Esophagus muscularis mucosa (tissue), 4 donors: ENCODE measurements at regions not wholly inside any gene's neighbourhood (a gene's known extent, or its start where the extent isn't known, plus 50 kb on each side); places are given as distances from the start of the nearest gene placed in this dataset.

Experiments used
- DNase-seq: peaks from one replicate; pipeline ENCODE4 v3.0.0-alpha.2; 2017; ENCODE audit errors: extremely low spot score
- H3K27ac ChIP-seq, 4 donors: fragments of 200-600 bp; sonication (generic); replicated peaks in 1 of 4; 1 replicate in 3 of 4; 2 replicates in 1 of 4; pipeline ENCODE4 v1.5.1; 2016 to 2019; ENCODE audit warnings: mild to moderate bottlenecking in 1 of 4
- H3K27me3 ChIP-seq, 4 donors: fragments of 200-600 bp; sonication (generic); one replicate each; pipeline versions ENCODE4 v1.5.1 to v1.6.0; 2016 to 2019
- H3K36me3 ChIP-seq, 4 donors: fragments of 200-600 bp; sonication (generic); one replicate each; pipeline ENCODE4 v1.5.1; 2016 to 2019
- H3K4me1 ChIP-seq, 4 donors: fragments of 200-600 bp; sonication (generic); one replicate each; pipeline ENCODE4 v1.5.1; 2016 to 2019
- H3K4me3 ChIP-seq, 4 donors: fragments of 200-600 bp; sonication (generic); 1 replicate in 2 of 4; 2 replicates in 2 of 4; pipeline ENCODE4 v1.5.1; 2016 to 2019; ENCODE audit warnings: mild to moderate bottlenecking in 4 of 4, moderate library complexity in 1 of 4
- H3K9me3 ChIP-seq, 4 donors: fragments of 200-600 bp; sonication (generic); 1 replicate in 3 of 4; 2 replicates in 1 of 4; pipeline ENCODE4 v1.5.1; 2016 to 2019
- EP300 ChIP-seq: sonication (generic); formaldehyde crosslinking; IDR thresholded peaks from one replicate; pipeline ENCODE4 v1.6.1; 2017; ENCODE audit warnings: antibody characterized with exemption
- POLR2A ChIP-seq: fragments of 450-650 bp; IDR thresholded peaks from one replicate; pipeline ENCODE4 v1.6.1; 2017; ENCODE audit warnings: antibody characterized with exemption, moderate library complexity, mild to moderate bottlenecking, low read depth
- POLR2AphosphoS5 ChIP-seq, 2 donors: sonication (generic); formaldehyde crosslinking; IDR thresholded peaks; one replicate each; pipeline ENCODE4 v1.6.1; 2017; ENCODE audit warnings: antibody characterized with exemption in 2 of 2
- WGBS: methylation state at CpG from one replicate; pipeline ENCODE4 v1.1.5; 2018; 5-methylcytosine and 5-hydroxymethylcytosine counted together
- intact Hi-C: fragments of 100-400 bp; cut with DNase I; formaldehyde crosslinking; loops from one replicate; pipeline ENCODE4 v1.15.1; 2023
- TF ChIP-seq, protein P1 (sequence below), 3 experiments: fragments of 200-600 bp in 2 of 3; fragments of 450-650 bp in 1 of 3; sonication (generic) in 2 of 3; IDR thresholded peaks; one replicate each; pipeline ENCODE4 v1.5.1; 2017 to 2019; ENCODE audit warnings: antibody characterized with exemption in 3 of 3, mild to moderate bottlenecking in 2 of 3, moderate library complexity in 1 of 3

- H3K27me3 ChIP-seq: no peaks in the 10 kb centered on the region
- TF ChIP-seq, protein P1, sequence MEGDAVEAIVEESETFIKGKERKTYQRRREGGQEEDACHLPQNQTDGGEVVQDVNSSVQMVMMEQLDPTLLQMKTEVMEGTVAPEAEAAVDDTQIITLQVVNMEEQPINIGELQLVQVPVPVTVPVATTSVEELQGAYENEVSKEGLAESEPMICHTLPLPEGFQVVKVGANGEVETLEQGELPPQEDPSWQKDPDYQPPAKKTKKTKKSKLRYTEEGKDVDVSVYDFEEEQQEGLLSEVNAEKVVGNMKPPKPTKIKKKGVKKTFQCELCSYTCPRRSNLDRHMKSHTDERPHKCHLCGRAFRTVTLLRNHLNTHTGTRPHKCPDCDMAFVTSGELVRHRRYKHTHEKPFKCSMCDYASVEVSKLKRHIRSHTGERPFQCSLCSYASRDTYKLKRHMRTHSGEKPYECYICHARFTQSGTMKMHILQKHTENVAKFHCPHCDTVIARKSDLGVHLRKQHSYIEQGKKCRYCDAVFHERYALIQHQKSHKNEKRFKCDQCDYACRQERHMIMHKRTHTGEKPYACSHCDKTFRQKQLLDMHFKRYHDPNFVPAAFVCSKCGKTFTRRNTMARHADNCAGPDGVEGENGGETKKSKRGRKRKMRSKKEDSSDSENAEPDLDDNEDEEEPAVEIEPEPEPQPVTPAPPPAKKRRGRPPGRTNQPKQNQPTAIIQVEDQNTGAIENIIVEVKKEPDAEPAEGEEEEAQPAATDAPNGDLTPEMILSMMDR (IDR thresholded peaks at IDR 0.05): no peak
- no peak for TF ChIP-seq POLR2AphosphoS5 (IDR thresholded peaks at IDR 0.05)
- no peak for TF ChIP-seq POLR2A
- TF ChIP-seq EP300: no peak
- no peak overlapping the region for H3K4me3 ChIP-seq
- H3K27ac ChIP-seq: no peak overlapping the region
- H3K4me1 ChIP-seq: no peaks in the 10 kb centered on the region
- DNase-seq: no peak
- intact Hi-C loops: no loop called here
- WGBS: 97% methylated on average over 2 of the region's 2 CpGs
- H3K36me3 ChIP-seq: no peaks in the 10 kb centered on the region
- no peaks in the 10 kb centered on the region for H3K9me3 ChIP-seq
These were observed 432.3 kb downstream of the DHX35 start for GRCh38 chr20:39394461-39394860.

DNA sequence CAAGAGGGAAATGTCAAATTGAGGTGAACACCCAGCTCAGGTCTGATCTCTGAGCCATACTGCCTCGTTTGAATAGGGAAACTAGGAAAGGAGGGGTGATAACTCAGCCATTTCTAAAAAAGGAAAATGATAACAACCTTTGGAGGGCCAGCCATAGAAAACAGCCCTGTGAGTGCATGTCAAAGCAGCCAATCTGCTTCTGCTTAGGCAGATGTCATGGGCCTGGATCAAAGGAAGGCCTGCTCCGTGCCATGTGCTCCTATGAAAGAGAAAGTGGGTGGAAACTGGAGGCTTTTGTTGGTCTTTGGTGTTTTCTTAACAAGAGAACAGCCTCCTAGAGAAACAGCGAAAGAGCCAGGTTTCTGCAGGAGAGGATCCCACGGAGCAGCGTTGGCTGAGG, 428.0 kb downstream of the DHX35 start:
- H3K36me3 ChIP-seq: no peaks in the 10 kb centered on the region
- no peaks in the 10 kb centered on the region for H3K4me1 ChIP-seq
- WGBS: 84% methylated on average over 5 of the region's 5 CpGs
- no peak overlapping the region for H3K4me3 ChIP-seq
- DNase-seq: no peak
- H3K27ac ChIP-seq: no peak overlapping the region
- H3K27me3 ChIP-seq: no peaks in the 10 kb centered on the region
- no peaks in the 10 kb centered on the region for H3K9me3 ChIP-seq
- TF ChIP-seq POLR2A (no peak), EP300 (no peak), POLR2AphosphoS5 (IDR thresholded peaks at IDR 0.05) (no peak)
- TF ChIP-seq, protein P1 (IDR thresholded peaks at IDR 0.05): no peak
- intact Hi-C loops: no loop called here

DNA sequence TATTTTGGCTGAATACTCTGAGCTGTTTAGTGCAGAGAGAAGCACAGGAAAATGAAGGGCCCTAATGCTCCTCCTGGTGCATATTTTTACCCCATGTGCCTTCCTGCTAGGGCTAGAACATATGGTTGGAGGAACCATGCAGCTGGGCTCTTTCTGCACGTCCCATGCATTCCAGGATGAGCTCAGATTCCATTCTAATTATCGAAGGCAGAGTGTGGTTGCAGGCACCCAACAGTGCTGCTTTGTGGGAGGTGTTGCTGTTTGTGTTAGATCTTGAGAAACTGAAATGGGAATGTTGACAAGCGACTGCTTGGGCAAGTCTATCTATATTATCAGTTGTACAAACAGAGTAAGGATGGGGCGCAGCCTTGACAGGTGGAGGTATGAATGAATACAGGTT, 419.5 kb downstream of the DHX35 start:
- TF ChIP-seq POLR2AphosphoS5 (IDR thresholded peaks at IDR 0.05): no peak
- no peak for TF ChIP-seq POLR2A
- TF ChIP-seq EP300: no peak
- TF ChIP-seq, protein P1 (IDR thresholded peaks at IDR 0.05): no peak
- no peaks in the 10 kb centered on the region for H3K27me3 ChIP-seq
- H3K4me1 ChIP-seq: no peaks in the 10 kb centered on the region
- no peak overlapping the region for H3K27ac ChIP-seq
- no peak overlapping the region for H3K4me3 ChIP-seq
- WGBS: 60% methylated on average over 4 of the region's 4 CpGs
- H3K9me3 ChIP-seq: no peaks in the 10 kb centered on the region
- DNase-seq: no peak
- intact Hi-C loops: no loop called here
- H3K36me3 ChIP-seq: no peaks in the 10 kb centered on the region

GRCh38 chr20:39378776-39379175, 416.6 kb downstream of the DHX35 start:
- Histone ChIP-seq H3K36me3 (no peaks in the 10 kb centered on the region), H3K27ac (no peak overlapping the region), H3K4me3 (no peak overlapping the region), H3K27me3 (no peaks in the 10 kb centered on the region), H3K4me1 (no peaks in the 10 kb centered on the region), H3K9me3 (no peaks in the 10 kb centered on the region)
- intact Hi-C loops: no loop called here
- WGBS: 47% methylated on average over 5 of the region's 5 CpGs
- no peak for DNase-seq
- no peak for TF ChIP-seq POLR2A
- no peak for TF ChIP-seq POLR2AphosphoS5 (IDR thresholded peaks at IDR 0.05)
- TF ChIP-seq, protein P1 (IDR thresholded peaks at IDR 0.05): no peak
- no peak for TF ChIP-seq EP300

GRCh38 chr20:39376788-39377187, 414.6 kb downstream of the DHX35 start:
- TF ChIP-seq, protein P1 (IDR thresholded peaks at IDR 0.05): no peak
- TF ChIP-seq POLR2AphosphoS5 (IDR thresholded peaks at IDR 0.05): no peak
- no peak for TF ChIP-seq EP300
- no peak for TF ChIP-seq POLR2A
- DNase-seq: no peak
- 76% methylated on average over 4 of the region's 4 CpGs for WGBS
- Histone ChIP-seq H3K4me1 (no peaks in the 10 kb centered on the region), H3K27ac (no peak overlapping the region), H3K27me3 (no peaks in the 10 kb centered on the region), H3K36me3 (no peaks in the 10 kb centered on the region), H3K4me3 (no peak overlapping the region), H3K9me3 (no peaks in the 10 kb centered on the region)
- intact Hi-C loops: no loop called here
